Frontal cortex (tissue), 3 donors: ENCODE measurements at regions not wholly inside any gene's neighbourhood (a gene's known extent, or its start where the extent isn't known, plus 50 kb on each side); places are given as distances from the start of the nearest gene placed in this dataset.
"Not testable (repeated sequence)": the region's sequence is repeated elsewhere in the genome, so short reads cannot be mapped to it uniquely, and the experiment has no call there.

Experiments used
- DNase-seq, 2 donors: peaks; one replicate each; pipeline ENCODE4 v3.0.0; 2012; ENCODE audit warnings: low spot score in 2 of 2
- FAIRE-seq: peaks from 2 replicates; lab custom pipeline; 2012; peaks lifted over from hg19 to GRCh38; lab: Jason Lieb, UNC
- donor health status: control.
- donor health status: control.
- donor health status: control.

- DNase-seq (no peak), FAIRE-seq (no peak)
These were observed 322.0 kb upstream of the FKBP1C start for GRCh38 chr6:62889240-62889639.

- peak; percentile 98 for FAIRE-seq
- DNase-seq = no peak
These were observed 320.1 kb upstream of the FKBP1C start for GRCh38 chr6:62891065-62891647.

- FAIRE-seq (no peak), DNase-seq (no peak)
These were observed 317.2 kb upstream of the FKBP1C start for GRCh38 chr6:62894114-62894513.

- DNase-seq (no peak), FAIRE-seq (no peak)
These were observed 308.0 kb upstream of the FKBP1C start for GRCh38 chr6:62903266-62903665.

GRCh38 chr6:62904687-62905086 lies 306.6 kb upstream of the FKBP1C start:
- FAIRE-seq = no peak
- no peak for DNase-seq

- FAIRE-seq (no peak), DNase-seq (no peak)
These were observed 296.7 kb upstream of the FKBP1C start for GRCh38 chr6:62914530-62914929.

GRCh38 chr6:62923728-62924127 lies 287.5 kb upstream of the FKBP1C start:
- FAIRE-seq (peak; percentile 15), DNase-seq (no peak)

GRCh38 chr6:62940848-62941247 lies 270.4 kb upstream of the FKBP1C start:
- DNase-seq = no peak
- no peak for FAIRE-seq

- FAIRE-seq = no peak
- no peak for DNase-seq
These were observed 269.3 kb upstream of the FKBP1C start for GRCh38 chr6:62942000-62942399.

- DNase-seq (no peak), FAIRE-seq (no peak)
These were observed 242.4 kb upstream of the FKBP1C start for GRCh38 chr6:62968834-62969233.

- DNase-seq (no peak), FAIRE-seq (no peak)
These were observed 239.2 kb upstream of the FKBP1C start for GRCh38 chr6:62971976-62972658.

- DNase-seq (no peak), FAIRE-seq (no peak)
These were observed 236.8 kb upstream of the FKBP1C start for GRCh38 chr6:62974452-62974851.

- no peak for FAIRE-seq
- no peak for DNase-seq
These were observed 234.7 kb upstream of the FKBP1C start for GRCh38 chr6:62976566-62976965.

- no peak for FAIRE-seq
These were observed 232.3 kb upstream of the FKBP1C start for GRCh38 chr6:62978920-62979319.

GRCh38 chr6:62980093-62980492 lies 231.2 kb upstream of the FKBP1C start:
- no peak for FAIRE-seq

More at GRCh38 chr6:62978920-62979319, 232.3 kb upstream of the FKBP1C start:
- DNase-seq = no peak

GRCh38 chr6:62980724-62981123 lies 230.5 kb upstream of the FKBP1C start:
- no peak for FAIRE-seq
- no peak for DNase-seq

More at GRCh38 chr6:62980093-62980492, 231.2 kb upstream of the FKBP1C start:
- DNase-seq = no peak

GRCh38 chr6:62982951-62983350 lies 228.3 kb upstream of the FKBP1C start:
- peak; percentile 15 for FAIRE-seq
- DNase-seq = no peak

GRCh38 chr6:62991696-62992095 lies 219.6 kb upstream of the FKBP1C start:
- DNase-seq, FAIRE-seq: not testable (repeated sequence)

GRCh38 chr6:62993951-62994350 lies 217.3 kb upstream of the FKBP1C start:
- no peak for FAIRE-seq
- DNase-seq = no peak

- FAIRE-seq (no peak), DNase-seq (no peak)
These were observed 213.2 kb upstream of the FKBP1C start for GRCh38 chr6:62998022-62998421.

- not testable (repeated sequence) for DNase-seq, FAIRE-seq
These were observed 212.0 kb upstream of the FKBP1C start for GRCh38 chr6:62999242-62999641.

GRCh38 chr6:62999796-63000195 lies 211.5 kb upstream of the FKBP1C start:
- FAIRE-seq (no peak), DNase-seq (no peak)
